Colonic mucosa (tissue), 4 donors: ENCODE measurements at regions not wholly inside any gene's neighbourhood (a gene's known extent, or its start where the extent isn't known, plus 50 kb on each side); places are given as distances from the start of the nearest gene placed in this dataset.

Source experiments
- DNase-seq: peaks from one replicate; pipeline ENCODE4 v3.0.0-alpha.2; 2020
- H3K27ac ChIP-seq: fragments of 200-600 bp; one replicate; pipeline ENCODE4 v1.8.0; 2021
- H3K27me3 ChIP-seq: fragments of 200-600 bp; one replicate; pipeline ENCODE4 v1.8.0; 2021
- H3K36me3 ChIP-seq: fragments of 200-600 bp; one replicate; pipeline ENCODE4 v1.8.0; 2021
- H3K4me1 ChIP-seq: fragments of 200-600 bp; one replicate; pipeline ENCODE4 v1.8.0; 2021; ENCODE audit warnings: mild to moderate bottlenecking
- H3K4me3 ChIP-seq: fragments of 200-600 bp; one replicate; pipeline ENCODE4 v1.8.0; 2021
- H3K9ac ChIP-seq, 2 donors: one replicate each; pipeline ENCODE4 v1.7.0; 2013; ENCODE audit warnings: control low read depth in 2 of 2, low read depth in 2 of 2, low read length in 2 of 2
- H3K9me3 ChIP-seq: fragments of 200-600 bp; one replicate; pipeline ENCODE4 v1.8.0; 2021
- intact Hi-C: fragments of 100-400 bp; cut with DNase I; formaldehyde crosslinking; loops from one replicate; pipeline ENCODE4 v1.14.1; 2022
- TF ChIP-seq, protein P1 (sequence below): fragments of 200-600 bp; IDR thresholded peaks from one replicate; pipeline ENCODE4 v1.8.0; 2022; ENCODE audit warnings: antibody characterized with exemption, mild to moderate bottlenecking
- donor health status: healthy.
- donor health status: DM: no; HTN: no; CAD: no.
- donor health status: DM: no; HTN: no; CAD: no.

DNA sequence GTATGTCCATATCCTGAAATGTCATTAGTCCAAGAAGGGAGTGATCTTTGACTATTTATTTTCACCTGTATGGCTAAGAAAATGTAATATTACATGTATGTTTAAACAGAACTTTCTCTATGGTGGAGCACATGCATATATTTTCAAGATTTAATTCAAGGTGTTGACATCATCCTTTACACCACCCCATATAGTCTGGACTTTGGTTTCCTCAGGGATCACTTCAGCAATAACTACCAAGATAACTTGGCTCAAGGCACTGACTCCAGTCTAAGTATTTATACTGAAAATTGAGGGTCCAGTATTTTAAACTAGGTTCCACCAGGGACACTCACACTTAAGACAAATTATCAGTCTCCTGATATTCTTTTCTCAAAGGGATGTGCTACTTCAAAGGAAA, 660.6 kb downstream of the EFNB2 start:
- Histone ChIP-seq H3K4me1 (no peaks in the 10 kb centered on the region), H3K36me3 (no peaks in the 10 kb centered on the region), H3K27me3 (no peaks in the 10 kb centered on the region), H3K4me3 (no peak overlapping the region), H3K27ac (no peak overlapping the region), H3K9ac (no peak overlapping the region), H3K9me3 (no peaks in the 10 kb centered on the region)
- TF ChIP-seq, protein P1, sequence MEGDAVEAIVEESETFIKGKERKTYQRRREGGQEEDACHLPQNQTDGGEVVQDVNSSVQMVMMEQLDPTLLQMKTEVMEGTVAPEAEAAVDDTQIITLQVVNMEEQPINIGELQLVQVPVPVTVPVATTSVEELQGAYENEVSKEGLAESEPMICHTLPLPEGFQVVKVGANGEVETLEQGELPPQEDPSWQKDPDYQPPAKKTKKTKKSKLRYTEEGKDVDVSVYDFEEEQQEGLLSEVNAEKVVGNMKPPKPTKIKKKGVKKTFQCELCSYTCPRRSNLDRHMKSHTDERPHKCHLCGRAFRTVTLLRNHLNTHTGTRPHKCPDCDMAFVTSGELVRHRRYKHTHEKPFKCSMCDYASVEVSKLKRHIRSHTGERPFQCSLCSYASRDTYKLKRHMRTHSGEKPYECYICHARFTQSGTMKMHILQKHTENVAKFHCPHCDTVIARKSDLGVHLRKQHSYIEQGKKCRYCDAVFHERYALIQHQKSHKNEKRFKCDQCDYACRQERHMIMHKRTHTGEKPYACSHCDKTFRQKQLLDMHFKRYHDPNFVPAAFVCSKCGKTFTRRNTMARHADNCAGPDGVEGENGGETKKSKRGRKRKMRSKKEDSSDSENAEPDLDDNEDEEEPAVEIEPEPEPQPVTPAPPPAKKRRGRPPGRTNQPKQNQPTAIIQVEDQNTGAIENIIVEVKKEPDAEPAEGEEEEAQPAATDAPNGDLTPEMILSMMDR = no peak
- no peak for DNase-seq
- intact Hi-C loops = no loop called here

DNA sequence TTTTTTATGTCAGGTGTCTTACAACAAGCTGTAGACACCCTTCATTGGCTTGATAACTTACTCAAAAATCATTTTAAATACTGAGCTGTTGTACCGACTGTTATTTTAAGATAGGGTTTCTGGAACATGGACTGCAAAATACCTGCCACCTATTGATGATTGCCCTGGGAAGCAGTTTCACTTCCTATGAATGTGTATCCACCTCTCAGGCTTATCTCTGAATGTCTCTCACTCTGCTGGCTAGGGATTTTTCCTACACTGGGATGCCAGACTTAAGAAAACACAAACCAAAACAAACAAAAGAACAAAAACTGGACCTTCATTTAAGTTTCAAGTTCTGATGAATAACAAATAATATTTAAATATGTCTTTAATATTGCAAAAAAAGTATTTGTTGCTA, 663.7 kb downstream of the EFNB2 start:
- Histone ChIP-seq H3K9ac (no peak overlapping the region), H3K4me3 (no peak overlapping the region), H3K9me3 (no peaks in the 10 kb centered on the region), H3K4me1 (no peaks in the 10 kb centered on the region), H3K27me3 (no peaks in the 10 kb centered on the region), H3K27ac (no peak overlapping the region), H3K36me3 (no peaks in the 10 kb centered on the region)
- TF ChIP-seq, protein P1 = no peak
- intact Hi-C loops = no loop called here
- DNase-seq = no peak

DNA sequence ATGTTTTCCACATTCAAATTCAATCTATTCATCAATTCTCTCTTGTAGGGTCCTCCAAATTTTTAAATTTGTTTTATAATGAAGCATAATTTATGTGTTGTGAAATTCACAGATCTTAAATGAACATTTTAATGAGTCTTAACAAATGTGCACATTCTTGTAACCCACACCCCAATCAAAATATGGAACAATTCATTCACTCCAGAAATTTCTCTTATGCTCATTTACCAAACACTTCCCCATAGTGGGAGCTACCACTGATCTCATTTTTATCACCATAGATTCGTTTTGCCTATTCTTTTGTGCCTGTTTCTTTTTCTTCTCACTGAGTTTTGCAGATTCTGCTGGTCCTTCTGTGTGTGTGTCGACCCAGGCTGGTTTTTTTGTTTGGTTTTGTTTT, 664.1 kb downstream of the EFNB2 start:
- Histone ChIP-seq H3K36me3 (no peaks in the 10 kb centered on the region), H3K9me3 (no peaks in the 10 kb centered on the region), H3K27ac (no peak overlapping the region), H3K27me3 (no peaks in the 10 kb centered on the region), H3K4me1 (no peaks in the 10 kb centered on the region), H3K4me3 (no peak overlapping the region), H3K9ac (no peak overlapping the region)
- intact Hi-C loops = no loop called here
- TF ChIP-seq, protein P1 = no peak
- DNase-seq = no peak

DNA sequence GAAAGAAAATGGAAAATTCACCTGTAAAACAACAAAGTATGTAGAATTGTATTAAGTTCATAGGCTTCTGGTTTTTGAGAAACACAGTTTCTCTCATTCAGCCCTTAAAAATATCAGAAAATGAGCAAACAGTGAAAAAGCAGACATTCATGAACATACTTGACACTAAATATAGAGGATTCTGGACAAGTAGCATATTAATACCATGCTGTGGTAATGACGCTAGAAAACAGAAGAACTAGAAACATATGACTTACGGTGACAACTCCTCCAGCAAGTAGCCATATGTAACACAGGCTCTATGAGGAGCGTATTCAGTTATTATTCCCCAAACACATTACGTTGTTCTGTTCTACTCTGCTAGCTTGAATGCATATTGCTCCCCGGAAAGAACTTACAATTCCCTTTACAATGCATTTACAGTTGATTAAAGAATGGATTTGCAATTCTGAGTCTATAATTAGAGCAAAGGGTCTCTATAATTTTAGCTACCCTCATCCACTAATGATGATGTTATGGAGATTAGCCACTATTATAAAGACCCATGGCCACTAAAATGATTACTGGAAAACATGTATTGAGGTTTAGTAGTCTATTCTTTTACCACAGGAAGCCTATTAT, 672.1 kb downstream of the EFNB2 start:
- intact Hi-C loops = no loop called here
- H3K4me1 ChIP-seq = no peaks in the 10 kb centered on the region
- H3K4me3 ChIP-seq = no peak overlapping the region
- no peaks in the 10 kb centered on the region for H3K27me3 ChIP-seq
- DNase-seq = no peak
- no peaks in the 10 kb centered on the region for H3K9me3 ChIP-seq
- no peak overlapping the region for H3K9ac ChIP-seq
- no peaks in the 10 kb centered on the region for H3K36me3 ChIP-seq
- no peak overlapping the region for H3K27ac ChIP-seq
- TF ChIP-seq, protein P1 = no peak

DNA sequence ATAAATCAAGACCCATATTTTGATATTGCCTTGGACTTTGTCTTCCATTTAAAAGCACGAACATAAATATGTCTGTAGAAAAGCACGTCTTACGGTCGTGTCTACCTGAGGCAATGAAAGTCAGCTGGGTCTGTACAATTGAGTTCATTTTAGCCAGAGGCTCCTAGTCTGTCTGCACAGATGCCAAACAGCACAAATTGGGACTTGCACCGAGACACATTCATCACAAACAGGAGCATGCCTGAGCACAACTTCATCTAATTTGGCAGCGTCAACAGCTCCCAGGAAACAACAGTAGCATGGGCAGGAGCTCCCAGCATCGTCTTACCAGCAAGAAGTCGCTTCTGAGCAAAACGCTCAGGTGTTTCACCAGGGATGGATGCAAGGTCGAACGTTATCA, 687.0 kb downstream of the EFNB2 start:
- intact Hi-C loops = no loop called here
- no peak for DNase-seq
- TF ChIP-seq, protein P1 = no peak

More for the DNA sequence above, 687.0 kb downstream of the EFNB2 start:
- Histone ChIP-seq H3K27me3 (no peaks in the 10 kb centered on the region), H3K4me3 (no peak overlapping the region), H3K4me1 (no peaks in the 10 kb centered on the region), H3K27ac (no peak overlapping the region), H3K9ac (no peak overlapping the region), H3K36me3 (no peaks in the 10 kb centered on the region), H3K9me3 (no peaks in the 10 kb centered on the region)
